Peyer's patch (tissue), 4 donors: ENCODE measurements at regions not wholly inside any gene's neighbourhood (a gene's known extent, or its start where the extent isn't known, plus 50 kb on each side); places are given as distances from the start of the nearest gene placed in this dataset.

ENCODE experiments used
- CTCF ChIP-seq, 6 experiments: fragments of 450-650 bp in 4 of 6; fragments of 200-600 bp in 2 of 6; sonication (generic) in 1 of 6; IDR thresholded peaks; one replicate each; pipeline ENCODE4 v1.5.1; 2017 to 2019; ENCODE audit warnings: antibody characterized with exemption in 6 of 6, mild to moderate bottlenecking in 3 of 6, moderate library complexity in 1 of 6
- POLR2A ChIP-seq, 2 donors: fragments of 450-650 bp; IDR thresholded peaks; one replicate each; pipeline ENCODE4 v1.5.1; 2017; ENCODE audit warnings: antibody characterized with exemption in 2 of 2, mild to moderate bottlenecking in 2 of 2, moderate library complexity in 2 of 2

DNA sequence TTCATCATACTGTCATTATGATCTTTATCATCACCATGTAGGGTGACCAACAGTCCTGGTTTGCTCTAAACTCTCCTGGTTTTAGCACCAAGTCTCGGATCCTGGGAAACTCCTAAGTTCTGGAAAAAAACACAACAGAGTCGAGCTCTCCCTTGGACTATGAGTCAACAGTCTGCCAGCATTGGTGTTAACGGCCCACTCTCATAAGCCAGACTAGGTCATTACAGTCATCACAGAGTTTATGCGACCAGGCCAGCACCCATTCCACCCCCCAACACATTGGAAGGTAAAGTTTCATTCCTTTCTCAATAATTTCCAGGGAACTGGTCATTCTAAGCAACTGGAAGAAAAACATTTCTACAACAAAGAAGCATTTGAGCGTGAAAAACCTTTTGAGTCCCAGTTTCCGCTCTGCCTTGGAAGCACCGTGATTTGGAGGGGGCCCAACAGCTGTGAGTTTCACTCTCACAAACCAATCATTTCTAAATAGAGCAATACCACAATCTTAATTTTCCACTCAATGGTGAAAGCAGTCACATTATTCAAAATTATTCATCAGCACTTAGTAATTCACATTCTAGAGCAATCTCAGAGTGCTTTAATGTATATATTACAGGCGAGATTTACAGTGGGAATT is 445.0 kb downstream of the CDH26 start:
- no peak for TF ChIP-seq CTCF (IDR thresholded peaks at IDR 0.05)
- no peak for TF ChIP-seq POLR2A (IDR thresholded peaks at IDR 0.05)
